GM12875 (cell line): ENCODE measurements at regions not wholly inside any gene's neighbourhood (a gene's known extent, or its start where the extent isn't known, plus 50 kb on each side); places are given as distances from the start of the nearest gene placed in this dataset.
"Not testable (repeated sequence)": the region's sequence is repeated elsewhere in the genome, so short reads cannot be mapped to it uniquely, and the experiment has no call there.

Experiments
- H3K4me3 ChIP-seq: one replicate; pipeline ENCODE4 v1.5.1; 2011; ENCODE audit warnings: low read depth, low read length, control low read depth
- TF ChIP-seq, protein P1 (sequence below): IDR thresholded peaks from 2 replicates; pipeline ENCODE4 v1.5.1; 2011; ENCODE audit warnings: low read depth, mild to moderate bottlenecking, control low read depth, inconsistent platforms, low read length, moderate library complexity, borderline replicate concordance; ENCODE audit not compliant: insufficient read depth

DNA sequence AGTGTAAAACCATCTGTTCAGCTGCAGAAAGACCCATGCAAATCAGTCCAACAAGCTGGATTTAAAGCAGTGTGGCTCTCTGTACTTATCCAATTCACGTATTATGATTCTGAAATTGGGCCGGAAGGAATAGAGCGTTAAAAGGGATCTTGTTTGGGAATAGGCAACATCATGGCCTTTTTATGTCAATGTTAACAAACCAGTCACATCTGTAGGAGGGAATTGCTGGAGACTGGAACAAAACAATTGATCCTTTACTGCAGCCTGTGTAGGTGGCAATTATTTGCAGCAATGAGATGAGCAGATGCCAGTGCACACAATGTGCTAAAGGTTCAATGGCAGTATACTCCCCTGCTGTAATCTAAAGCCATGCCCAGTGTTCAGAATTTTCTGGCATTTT, 887.4 kb upstream of the ROBO1 start:
- H3K4me3 ChIP-seq, result no peak overlapping the region
- TF ChIP-seq, protein P1, sequence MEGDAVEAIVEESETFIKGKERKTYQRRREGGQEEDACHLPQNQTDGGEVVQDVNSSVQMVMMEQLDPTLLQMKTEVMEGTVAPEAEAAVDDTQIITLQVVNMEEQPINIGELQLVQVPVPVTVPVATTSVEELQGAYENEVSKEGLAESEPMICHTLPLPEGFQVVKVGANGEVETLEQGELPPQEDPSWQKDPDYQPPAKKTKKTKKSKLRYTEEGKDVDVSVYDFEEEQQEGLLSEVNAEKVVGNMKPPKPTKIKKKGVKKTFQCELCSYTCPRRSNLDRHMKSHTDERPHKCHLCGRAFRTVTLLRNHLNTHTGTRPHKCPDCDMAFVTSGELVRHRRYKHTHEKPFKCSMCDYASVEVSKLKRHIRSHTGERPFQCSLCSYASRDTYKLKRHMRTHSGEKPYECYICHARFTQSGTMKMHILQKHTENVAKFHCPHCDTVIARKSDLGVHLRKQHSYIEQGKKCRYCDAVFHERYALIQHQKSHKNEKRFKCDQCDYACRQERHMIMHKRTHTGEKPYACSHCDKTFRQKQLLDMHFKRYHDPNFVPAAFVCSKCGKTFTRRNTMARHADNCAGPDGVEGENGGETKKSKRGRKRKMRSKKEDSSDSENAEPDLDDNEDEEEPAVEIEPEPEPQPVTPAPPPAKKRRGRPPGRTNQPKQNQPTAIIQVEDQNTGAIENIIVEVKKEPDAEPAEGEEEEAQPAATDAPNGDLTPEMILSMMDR, result no peak

DNA sequence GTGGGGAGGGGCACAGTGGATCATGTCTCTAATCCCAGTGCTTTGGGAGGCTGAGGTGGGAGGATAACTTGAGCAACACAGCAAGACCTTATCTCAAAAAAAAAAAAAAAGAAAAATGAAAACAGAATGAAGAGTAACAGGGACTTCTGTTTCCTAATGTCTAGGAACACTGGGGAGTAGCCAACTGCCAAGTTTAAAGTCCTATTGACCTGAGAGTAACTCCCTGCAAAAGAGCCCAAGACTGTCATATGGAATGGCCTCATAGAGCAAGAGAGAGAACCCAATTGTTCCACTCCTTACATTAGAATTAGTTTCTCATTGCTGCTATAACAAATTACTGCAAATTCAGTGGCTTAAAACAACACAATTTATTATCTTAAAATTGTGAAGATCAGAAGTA, 881.4 kb upstream of the ROBO1 start:
- H3K4me3 ChIP-seq, result no peak overlapping the region
- TF ChIP-seq, protein P1, result no peak

DNA sequence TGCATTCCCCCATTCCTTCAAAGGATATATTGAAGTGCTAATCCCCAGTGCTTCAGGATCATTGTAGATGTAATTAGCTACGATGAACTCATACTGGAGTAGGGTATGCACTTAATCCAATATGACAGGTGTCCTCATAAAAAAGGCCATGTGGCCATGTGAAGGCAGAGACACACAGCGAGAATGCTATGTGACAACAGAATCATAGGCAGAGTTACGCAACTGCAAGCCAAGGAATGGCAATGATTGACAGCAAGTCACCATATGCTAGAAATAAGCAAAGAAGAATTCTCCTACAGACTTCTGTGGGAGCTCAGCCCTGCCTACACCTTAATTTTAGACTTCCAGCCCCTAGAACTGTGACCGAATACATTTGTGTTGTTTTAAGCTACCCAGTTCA, 875.6 kb upstream of the ROBO1 start:
- H3K4me3 ChIP-seq, result no peak overlapping the region
- TF ChIP-seq, protein P1, result no peak

DNA sequence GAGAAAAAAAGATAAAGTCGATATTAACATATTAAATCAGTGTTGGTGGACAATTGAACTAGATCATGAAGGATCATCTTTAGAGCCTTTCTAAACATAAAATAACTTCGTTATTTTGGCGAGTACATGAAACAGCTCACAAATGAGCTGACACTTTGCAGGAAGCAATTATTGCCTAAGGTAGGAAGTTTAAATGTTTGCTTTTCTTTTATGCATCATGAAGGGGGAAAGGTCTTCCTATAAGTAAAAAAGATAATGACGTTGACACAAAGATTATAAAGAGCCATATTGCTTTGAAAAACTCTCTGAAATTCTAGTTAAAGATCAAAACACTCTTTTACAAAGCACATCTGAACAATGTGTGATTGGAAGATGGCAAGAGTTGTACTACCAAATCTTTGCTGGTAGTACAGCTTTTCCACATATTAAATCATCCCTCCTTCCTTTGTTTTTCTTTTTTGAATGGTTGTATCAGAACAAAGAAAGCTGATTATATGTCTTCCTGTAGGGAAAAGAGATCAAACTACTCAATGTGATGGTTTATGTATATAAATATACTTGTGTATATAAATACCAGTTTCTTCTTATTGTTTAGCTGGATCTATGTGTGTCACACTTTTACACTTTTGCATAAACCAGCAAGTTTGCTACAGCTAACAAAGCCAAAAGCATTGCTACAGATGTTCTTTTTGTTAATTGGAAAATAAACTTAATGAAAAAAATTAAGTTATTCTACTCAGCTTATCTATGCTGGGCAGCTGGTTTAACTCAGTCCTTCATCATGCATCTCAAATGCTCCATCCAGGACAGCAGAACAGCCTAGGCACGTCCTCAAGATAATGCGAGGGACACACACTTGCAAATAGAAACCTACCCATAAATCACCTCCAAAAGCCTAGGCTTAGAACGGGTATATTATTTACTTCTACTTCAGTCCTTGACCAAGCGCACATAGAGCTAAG, 850.8 kb upstream of the ROBO1 start:
- TF ChIP-seq, protein P1, result no peak
- H3K4me3 ChIP-seq, result no peak overlapping the region

DNA sequence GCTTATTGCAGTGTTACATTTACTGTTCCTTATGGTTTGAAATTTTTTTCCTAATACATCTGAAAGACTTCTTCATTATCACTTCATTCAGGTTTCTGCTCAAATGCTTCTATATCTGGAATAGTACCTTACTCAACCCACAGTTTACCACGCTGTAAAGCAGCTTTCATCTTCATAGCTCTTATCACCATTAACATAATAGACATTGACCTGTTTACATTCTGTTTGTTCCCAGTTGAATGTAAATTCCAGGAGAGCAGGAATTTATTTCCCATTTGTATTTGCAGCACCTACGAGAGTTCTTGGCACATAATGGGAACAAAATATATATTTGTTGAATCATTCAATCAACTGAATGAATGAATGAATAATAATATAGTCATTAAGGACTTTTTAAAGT, 844.6 kb upstream of the ROBO1 start:
- no peak overlapping the region for H3K4me3 ChIP-seq
- TF ChIP-seq, protein P1, result no peak

DNA sequence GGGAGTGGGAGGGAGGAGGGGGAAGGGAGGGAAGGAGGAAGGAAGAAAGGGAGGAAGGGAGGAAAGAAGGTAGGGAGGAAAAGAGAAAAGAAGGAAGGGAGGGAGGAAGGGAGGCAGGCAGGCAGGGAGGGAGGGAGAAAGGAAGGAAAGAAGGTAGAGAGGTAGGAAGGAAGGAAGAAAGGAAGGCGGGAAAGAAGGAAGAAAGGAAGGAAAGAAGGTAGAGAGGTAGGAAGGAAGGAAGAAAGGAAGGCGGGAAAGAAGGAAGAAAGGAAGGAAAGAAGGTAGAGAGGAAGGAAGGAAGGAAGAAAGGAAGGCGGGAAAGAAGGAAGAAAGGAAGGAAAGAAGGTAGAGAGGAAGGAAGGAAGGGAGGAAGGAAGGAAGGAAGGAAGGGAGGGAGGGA, 840.3 kb upstream of the ROBO1 start:
- not testable (repeated sequence) for H3K4me3 ChIP-seq

DNA sequence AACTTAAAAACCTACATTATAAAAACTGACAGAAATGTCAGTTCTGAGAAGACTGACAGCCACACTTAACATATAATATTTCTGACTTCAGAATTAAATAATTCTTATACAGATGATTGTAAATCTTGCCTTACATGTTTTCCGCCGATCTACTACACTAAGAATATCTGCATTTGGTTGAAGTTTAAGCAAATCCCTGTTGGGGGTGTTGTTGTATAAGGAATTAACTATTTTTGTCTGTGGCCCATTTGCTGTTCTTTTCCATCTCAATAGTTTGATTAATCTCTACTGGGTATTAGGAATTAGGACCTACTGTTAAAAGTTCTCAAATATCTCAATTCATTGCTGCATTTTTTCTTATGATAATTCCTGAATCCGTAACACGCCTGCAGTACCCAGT, 838.3 kb upstream of the ROBO1 start:
- H3K4me3 ChIP-seq, result no peak overlapping the region
- TF ChIP-seq, protein P1, result no peak
